ENCODE measurements at regions not wholly inside any gene's neighbourhood (a gene's known extent, or its start where the extent isn't known, plus 50 kb on each side); places are given as distances from the start of the nearest gene placed in this dataset.

DNA sequence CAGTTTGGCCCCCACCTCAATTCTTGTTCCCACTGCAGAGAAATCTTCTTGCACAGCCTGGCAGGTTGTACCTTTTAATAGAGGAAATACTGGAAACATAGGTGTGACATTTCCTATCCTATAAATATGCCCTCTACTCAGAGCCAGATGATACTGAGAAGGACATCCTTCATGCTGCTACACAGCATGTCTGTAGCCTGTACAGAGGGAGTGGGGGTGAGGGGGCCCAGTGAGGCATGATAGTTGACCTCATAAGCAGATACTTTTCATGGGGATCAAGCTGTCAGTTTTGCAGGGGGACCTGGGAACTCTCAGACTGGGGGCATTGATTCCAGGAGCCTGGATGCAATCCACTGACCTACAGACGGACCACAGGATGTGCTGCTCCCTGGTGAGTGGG lies 96.2 kb upstream of the TOP1 start:
- no peak overlapping the region for H3K4me3 ChIP-seq
- no peak overlapping the region for H3K4me2 ChIP-seq
- no peak overlapping the region for H2AFZ ChIP-seq
- no peaks in the 10 kb centered on the region for H3K9me2 ChIP-seq (replicated peaks; ENCODE audit: insufficient read depth)
- no peaks in the 10 kb centered on the region for H4K20me1 ChIP-seq (ENCODE audit: insufficient read depth, poor library complexity, severe bottlenecking)
- no peak for TF ChIP-seq EZH2phosphoT487 (IDR thresholded peaks at IDR 0.05; ENCODE audit: low read depth, severe bottlenecking, unreplicated experiment)
- TF ChIP-seq EZH2 (IDR thresholded peaks at IDR 0.05; ENCODE audit: borderline replicate concordance), result no peak
- no peak for TF ChIP-seq CTCF (IDR thresholded peaks at IDR 0.05; ENCODE audit: poor library complexity)
- H3K36me3 ChIP-seq (replicated peaks; ENCODE audit: insufficient read depth, low read depth), result no peaks in the 10 kb centered on the region
- 57% methylated on average over 1 of the region's 1 CpG for WGBS (ENCODE audit: low lambda C conversion rate, missing lambda C conversion rate)
- no peaks in the 10 kb centered on the region for H3K79me2 ChIP-seq
- H3K4me1 ChIP-seq (ENCODE audit: insufficient read depth), result no peaks in the 10 kb centered on the region
- no peaks in the 10 kb centered on the region for H3K9me3 ChIP-seq (ENCODE audit: low read depth)
- DNase-seq (ENCODE audit: low spot score), result no peak
- H3K27ac ChIP-seq, result no peak overlapping the region
- no peaks in the 10 kb centered on the region for H3K27me3 ChIP-seq

- H3K9me2 ChIP-seq (replicated peaks; ENCODE audit: insufficient read depth), result no peaks in the 10 kb centered on the region
- no peak overlapping the region for H3K27ac ChIP-seq
- 100% methylated on average over 1 of the region's 1 CpG for WGBS (ENCODE audit: low lambda C conversion rate, missing lambda C conversion rate)
- no peaks in the 10 kb centered on the region for H3K79me2 ChIP-seq
- H3K9me3 ChIP-seq (ENCODE audit: low read depth), result no peaks in the 10 kb centered on the region
- DNase-seq (ENCODE audit: low spot score), result no peak
- no peak overlapping the region for H3K4me2 ChIP-seq
- TF ChIP-seq EZH2 (IDR thresholded peaks at IDR 0.05; ENCODE audit: borderline replicate concordance), result no peak
- no peak for TF ChIP-seq CTCF (IDR thresholded peaks at IDR 0.05; ENCODE audit: poor library complexity)
- TF ChIP-seq EZH2phosphoT487 (IDR thresholded peaks at IDR 0.05; ENCODE audit: low read depth, severe bottlenecking, unreplicated experiment), result no peak
- H3K27me3 ChIP-seq, result no peaks in the 10 kb centered on the region
- no peaks in the 10 kb centered on the region for H4K20me1 ChIP-seq (ENCODE audit: insufficient read depth, poor library complexity, severe bottlenecking)
- no peak overlapping the region for H3K4me3 ChIP-seq
- no peak overlapping the region for H2AFZ ChIP-seq
- no peaks in the 10 kb centered on the region for H3K4me1 ChIP-seq (ENCODE audit: insufficient read depth)
- no peaks in the 10 kb centered on the region for H3K36me3 ChIP-seq (replicated peaks; ENCODE audit: insufficient read depth, low read depth)
Observed at GRCh38 chr20:40933758-40934157, 94.9 kb upstream of the TOP1 start.

DNA sequence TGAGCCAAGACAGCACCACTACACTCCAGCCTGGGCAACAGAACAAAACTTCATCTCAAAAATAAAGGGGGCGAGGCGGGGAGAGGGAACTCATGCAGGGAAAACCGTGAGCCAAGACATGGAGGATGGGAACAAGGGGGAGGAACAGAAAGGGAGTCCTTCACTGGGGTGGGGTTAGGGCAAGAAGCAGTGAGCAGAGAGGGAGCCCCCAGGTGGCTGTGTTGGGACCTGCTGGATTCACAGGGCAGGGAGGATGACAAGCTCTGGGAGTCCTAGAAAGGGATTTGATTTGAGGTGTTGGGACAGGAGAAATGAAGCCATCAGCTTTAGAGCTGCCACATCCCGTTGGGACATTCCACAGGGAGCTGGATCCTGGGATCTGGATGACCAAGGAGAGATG lies 90.6 kb upstream of the TOP1 start:
- no peaks in the 10 kb centered on the region for H3K4me1 ChIP-seq (ENCODE audit: insufficient read depth)
- H3K9me2 ChIP-seq (replicated peaks; ENCODE audit: insufficient read depth), result no peaks in the 10 kb centered on the region
- H2AFZ ChIP-seq, result no peak overlapping the region
- H3K27ac ChIP-seq, result no peak overlapping the region
- no peak overlapping the region for H3K4me2 ChIP-seq
- H4K20me1 ChIP-seq (ENCODE audit: insufficient read depth, poor library complexity, severe bottlenecking), result no peaks in the 10 kb centered on the region
- no peak for DNase-seq (ENCODE audit: low spot score)
- 86% methylated on average over 4 of the region's 4 CpGs for WGBS (ENCODE audit: low lambda C conversion rate, missing lambda C conversion rate)
- H3K79me2 ChIP-seq, result no peaks in the 10 kb centered on the region
- no peaks in the 10 kb centered on the region for H3K9me3 ChIP-seq (ENCODE audit: low read depth)
- no peak overlapping the region for H3K4me3 ChIP-seq
- H3K36me3 ChIP-seq (replicated peaks; ENCODE audit: insufficient read depth, low read depth), result no peaks in the 10 kb centered on the region
- TF ChIP-seq EZH2 (IDR thresholded peaks at IDR 0.05; ENCODE audit: borderline replicate concordance), result no peak
- no peak for TF ChIP-seq EZH2phosphoT487 (IDR thresholded peaks at IDR 0.05; ENCODE audit: low read depth, severe bottlenecking, unreplicated experiment)
- no peak for TF ChIP-seq CTCF (IDR thresholded peaks at IDR 0.05; ENCODE audit: poor library complexity)
- no peaks in the 10 kb centered on the region for H3K27me3 ChIP-seq

GRCh38 chr20:40939667-40940066 lies 89.0 kb upstream of the TOP1 start:
- H3K36me3 ChIP-seq (replicated peaks; ENCODE audit: insufficient read depth, low read depth), result no peaks in the 10 kb centered on the region
- H2AFZ ChIP-seq, result no peak overlapping the region
- no peak for TF ChIP-seq EZH2 (IDR thresholded peaks at IDR 0.05; ENCODE audit: borderline replicate concordance)
- no peak for TF ChIP-seq EZH2phosphoT487 (IDR thresholded peaks at IDR 0.05; ENCODE audit: low read depth, severe bottlenecking, unreplicated experiment)
- no peak for TF ChIP-seq CTCF (IDR thresholded peaks at IDR 0.05; ENCODE audit: poor library complexity)
- H3K27me3 ChIP-seq, result no peaks in the 10 kb centered on the region
- H3K79me2 ChIP-seq, result no peaks in the 10 kb centered on the region
- H3K4me1 ChIP-seq (ENCODE audit: insufficient read depth), result no peaks in the 10 kb centered on the region
- H3K9me2 ChIP-seq (replicated peaks; ENCODE audit: insufficient read depth), result no peaks in the 10 kb centered on the region
- no peaks in the 10 kb centered on the region for H4K20me1 ChIP-seq (ENCODE audit: insufficient read depth, poor library complexity, severe bottlenecking)
- H3K4me2 ChIP-seq, result no peak overlapping the region
- no peaks in the 10 kb centered on the region for H3K9me3 ChIP-seq (ENCODE audit: low read depth)
- DNase-seq (ENCODE audit: low spot score), result no peak
- H3K27ac ChIP-seq, result no peak overlapping the region
- H3K4me3 ChIP-seq, result no peak overlapping the region
- WGBS (ENCODE audit: low lambda C conversion rate, missing lambda C conversion rate), result 94% methylated on average over 5 of the region's 5 CpGs

Data from hepatocyte (in vitro differentiated cells).